Mucosa of descending colon (tissue), 3 donors: ENCODE measurements at regions not wholly inside any gene's neighbourhood (a gene's known extent, or its start where the extent isn't known, plus 50 kb on each side); places are given as distances from the start of the nearest gene placed in this dataset.

Experiments
- ATAC-seq: fragments of 200-7000 bp; cut with Tn5 transposase; one replicate; pipeline ENCODE4 v1.9.1; 2020; ENCODE audit warnings: mild to moderate bottlenecking, moderate library complexity
- DNase-seq, 3 donors: peaks; one replicate each; pipeline ENCODE4 v3.0.0-alpha.2; 2020
- H3K36me3 ChIP-seq: fragments of 200-600 bp; one replicate; pipeline ENCODE4 v1.8.0; 2021; ENCODE audit warnings: low read depth, mild to moderate bottlenecking
- H3K4me1 ChIP-seq: fragments of 200-600 bp; one replicate; pipeline ENCODE4 v1.8.0; 2021; ENCODE audit warnings: low read depth, mild to moderate bottlenecking
- H3K4me3 ChIP-seq: fragments of 200-600 bp; one replicate; pipeline ENCODE4 v1.8.0; 2021; ENCODE audit warnings: mild to moderate bottlenecking
- H3K9me3 ChIP-seq: fragments of 200-600 bp; one replicate; pipeline ENCODE4 v1.8.0; 2021; ENCODE audit warnings: mild to moderate bottlenecking
- intact Hi-C, 2 donors: fragments of 100-400 bp; cut with DNase I in 1 of 2; cut with micrococcal nuclease in 1 of 2; formaldehyde crosslinking; loops; one replicate each; pipeline versions ENCODE4 v1.11.0 to v1.11.1; 2022; cut with DNase I, micrococcal nuclease
- TF ChIP-seq, protein P1 (sequence below): fragments of 200-600 bp; IDR thresholded peaks from one replicate; pipeline ENCODE4 v1.8.0; 2022; ENCODE audit warnings: antibody characterized with exemption, mild to moderate bottlenecking
- donor health status: DM: no; HTN: no; CAD: no; lungs with moderate emphysema.
- donor health status: DM: no; HTN: no; CAD: no.
- donor health status: DM: no; HTN: yes; CAD: no.

DNA sequence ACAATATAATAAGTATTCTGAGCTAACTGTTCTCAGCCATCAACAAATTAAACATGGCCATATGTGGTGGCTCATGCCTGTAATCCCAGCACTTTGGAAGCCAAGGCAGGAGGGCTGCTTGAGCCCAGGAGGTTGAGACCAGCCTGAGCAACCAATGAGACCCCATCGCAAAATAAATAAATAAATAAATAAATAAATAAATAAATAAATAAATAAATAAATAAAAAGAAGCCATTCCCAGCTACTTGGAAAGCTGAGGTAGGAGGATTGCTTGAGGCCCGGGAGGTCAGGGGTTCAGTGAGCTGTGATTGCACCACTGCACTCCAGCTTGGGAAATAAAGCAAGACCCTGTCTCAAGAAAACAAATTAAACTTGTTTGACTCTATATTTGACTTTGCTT lies 1256.4 kb downstream of the EFNA5 start:
- TF ChIP-seq, protein P1, sequence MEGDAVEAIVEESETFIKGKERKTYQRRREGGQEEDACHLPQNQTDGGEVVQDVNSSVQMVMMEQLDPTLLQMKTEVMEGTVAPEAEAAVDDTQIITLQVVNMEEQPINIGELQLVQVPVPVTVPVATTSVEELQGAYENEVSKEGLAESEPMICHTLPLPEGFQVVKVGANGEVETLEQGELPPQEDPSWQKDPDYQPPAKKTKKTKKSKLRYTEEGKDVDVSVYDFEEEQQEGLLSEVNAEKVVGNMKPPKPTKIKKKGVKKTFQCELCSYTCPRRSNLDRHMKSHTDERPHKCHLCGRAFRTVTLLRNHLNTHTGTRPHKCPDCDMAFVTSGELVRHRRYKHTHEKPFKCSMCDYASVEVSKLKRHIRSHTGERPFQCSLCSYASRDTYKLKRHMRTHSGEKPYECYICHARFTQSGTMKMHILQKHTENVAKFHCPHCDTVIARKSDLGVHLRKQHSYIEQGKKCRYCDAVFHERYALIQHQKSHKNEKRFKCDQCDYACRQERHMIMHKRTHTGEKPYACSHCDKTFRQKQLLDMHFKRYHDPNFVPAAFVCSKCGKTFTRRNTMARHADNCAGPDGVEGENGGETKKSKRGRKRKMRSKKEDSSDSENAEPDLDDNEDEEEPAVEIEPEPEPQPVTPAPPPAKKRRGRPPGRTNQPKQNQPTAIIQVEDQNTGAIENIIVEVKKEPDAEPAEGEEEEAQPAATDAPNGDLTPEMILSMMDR, result no peak
- no peak overlapping the region for H3K4me3 ChIP-seq
- intact Hi-C loops, result no loop called here
- H3K9me3 ChIP-seq, result no peaks in the 10 kb centered on the region
- DNase-seq (no peak), ATAC-seq (no peak)
- H3K36me3 ChIP-seq, result no peaks in the 10 kb centered on the region
- H3K4me1 ChIP-seq, result no peaks in the 10 kb centered on the region

DNA sequence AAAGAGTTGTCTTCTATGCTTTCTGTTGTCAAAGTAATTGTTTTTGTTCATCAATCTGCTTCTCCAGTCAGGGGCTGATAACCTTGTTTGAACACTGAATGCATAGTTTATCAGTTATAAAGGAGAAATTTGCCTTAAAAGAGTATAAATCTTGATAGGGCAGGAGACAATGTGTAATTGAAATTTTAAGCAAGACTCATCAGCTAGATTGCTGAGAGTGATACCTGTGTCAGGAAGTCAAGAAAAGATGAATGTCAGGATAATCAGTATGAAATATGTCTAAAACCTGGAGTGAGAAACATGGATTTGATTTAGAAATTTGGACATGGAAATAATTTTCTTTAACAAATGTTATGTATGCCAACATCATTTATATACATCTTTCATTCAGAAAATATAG lies 1258.1 kb downstream of the EFNA5 start:
- no peaks in the 10 kb centered on the region for H3K9me3 ChIP-seq
- no peak for ATAC-seq

DNA sequence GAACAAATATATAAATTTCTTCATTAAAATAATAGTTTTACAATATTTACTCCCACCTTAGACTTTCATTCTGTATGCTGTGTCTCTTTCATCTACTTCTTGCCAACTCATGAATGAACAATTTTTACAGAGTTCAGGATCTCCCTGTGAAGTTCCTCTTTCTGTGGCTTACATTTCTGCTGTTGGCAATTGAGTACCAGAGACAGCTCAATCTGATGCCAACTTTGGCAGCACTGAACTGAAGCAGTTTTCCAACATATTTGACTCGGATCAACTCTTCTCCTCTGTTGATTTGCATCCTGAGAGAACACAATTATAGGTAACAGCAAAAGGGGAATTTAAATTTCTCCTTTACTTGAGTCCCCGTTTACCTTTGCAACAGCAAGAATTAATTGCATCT lies 1262.2 kb downstream of the EFNA5 start:
- Histone ChIP-seq H3K9me3 (no peaks in the 10 kb centered on the region), H3K4me1 (no peaks in the 10 kb centered on the region), H3K36me3 (no peaks in the 10 kb centered on the region), H3K4me3 (no peak overlapping the region)
- intact Hi-C loops, result no loop called here
- DNase-seq (no peak), ATAC-seq (no peak)
- TF ChIP-seq, protein P1, result no peak

More for the DNA sequence above, 1258.1 kb downstream of the EFNA5 start:
- H3K4me3 ChIP-seq, result no peak overlapping the region
- no peak for DNase-seq
- H3K4me1 ChIP-seq, result no peaks in the 10 kb centered on the region
- H3K36me3 ChIP-seq, result no peaks in the 10 kb centered on the region
- intact Hi-C loops, result no loop called here
- TF ChIP-seq, protein P1, result no peak

DNA sequence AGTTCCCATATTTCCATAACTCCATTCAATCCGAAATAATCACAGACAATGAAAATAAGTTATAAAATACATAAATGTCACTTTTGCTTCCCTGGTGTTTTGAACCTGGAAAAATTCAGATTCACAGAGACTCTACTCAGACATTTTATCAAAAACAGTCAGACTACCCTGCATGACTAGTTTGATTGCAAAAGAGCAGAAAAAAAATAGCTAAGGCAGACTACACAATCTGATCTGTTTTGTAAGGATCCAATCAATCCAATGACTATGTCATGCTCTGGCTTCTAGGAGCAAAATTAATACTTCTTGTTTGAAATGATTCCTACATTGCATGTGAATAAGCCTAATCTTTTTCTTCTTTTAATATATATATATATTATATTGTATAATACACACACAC lies 1262.6 kb downstream of the EFNA5 start:
- ATAC-seq (no peak), DNase-seq (no peak)
- H3K36me3 ChIP-seq, result no peaks in the 10 kb centered on the region
- no peak overlapping the region for H3K4me3 ChIP-seq
- H3K9me3 ChIP-seq, result no peaks in the 10 kb centered on the region
- intact Hi-C loops, result no loop called here
- no peaks in the 10 kb centered on the region for H3K4me1 ChIP-seq
- TF ChIP-seq, protein P1, result no peak

DNA sequence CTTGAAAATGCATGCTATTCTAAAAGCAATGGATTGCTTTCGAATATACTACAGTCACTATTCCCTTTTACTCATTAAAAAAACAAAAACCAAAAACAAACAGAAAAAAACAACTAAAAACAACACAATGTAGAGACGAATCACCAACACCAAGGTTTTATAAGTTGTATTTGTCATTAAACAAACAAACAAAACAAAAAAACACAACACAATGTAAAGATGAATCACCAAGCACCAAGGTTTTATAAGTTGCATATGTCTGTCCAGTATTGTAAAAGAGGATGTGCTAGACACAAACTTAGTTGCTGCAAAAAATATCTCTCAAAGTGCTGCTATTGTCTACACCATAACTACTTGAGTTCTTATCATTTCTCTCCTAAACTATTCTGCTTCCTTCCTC lies 1269.2 kb downstream of the EFNA5 start:
- Histone ChIP-seq H3K4me3 (no peak overlapping the region), H3K36me3 (no peaks in the 10 kb centered on the region), H3K9me3 (no peaks in the 10 kb centered on the region), H3K4me1 (no peaks in the 10 kb centered on the region)
- TF ChIP-seq, protein P1, result no peak
- ATAC-seq (no peak), DNase-seq (no peak)
- intact Hi-C loops, result no loop called here

DNA sequence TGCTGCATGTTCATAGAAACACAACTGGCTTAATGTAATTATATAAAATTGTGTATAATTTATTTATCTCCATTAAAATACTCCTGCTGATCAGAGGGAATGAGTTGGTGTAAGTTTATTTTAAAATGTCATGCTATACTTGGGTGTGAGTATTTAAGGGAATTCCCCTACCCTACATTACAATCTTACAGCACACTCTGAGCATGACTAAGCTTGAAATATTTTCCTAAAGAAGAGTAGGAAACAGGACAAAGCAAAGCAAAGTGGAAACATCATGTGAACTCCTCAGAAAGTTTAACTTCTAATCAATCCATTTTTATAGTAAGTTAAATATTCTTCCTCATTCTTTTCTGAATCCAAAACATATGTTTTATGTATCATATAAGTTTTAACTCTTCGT lies 1271.3 kb downstream of the EFNA5 start:
- TF ChIP-seq, protein P1, result no peak
- H3K36me3 ChIP-seq, result no peaks in the 10 kb centered on the region
- intact Hi-C loops, result no loop called here
- H3K4me3 ChIP-seq, result no peak overlapping the region
- DNase-seq (no peak), ATAC-seq (no peak)
- H3K9me3 ChIP-seq, result no peaks in the 10 kb centered on the region
- no peaks in the 10 kb centered on the region for H3K4me1 ChIP-seq
